ENCODE measurements at regions not wholly inside any gene's neighbourhood (a gene's known extent, or its start where the extent isn't known, plus 50 kb on each side); places are given as distances from the start of the nearest gene placed in this dataset.
A peak's percentile ranks its signal among the peaks of the same experiment; 100 is the strongest.

DNA sequence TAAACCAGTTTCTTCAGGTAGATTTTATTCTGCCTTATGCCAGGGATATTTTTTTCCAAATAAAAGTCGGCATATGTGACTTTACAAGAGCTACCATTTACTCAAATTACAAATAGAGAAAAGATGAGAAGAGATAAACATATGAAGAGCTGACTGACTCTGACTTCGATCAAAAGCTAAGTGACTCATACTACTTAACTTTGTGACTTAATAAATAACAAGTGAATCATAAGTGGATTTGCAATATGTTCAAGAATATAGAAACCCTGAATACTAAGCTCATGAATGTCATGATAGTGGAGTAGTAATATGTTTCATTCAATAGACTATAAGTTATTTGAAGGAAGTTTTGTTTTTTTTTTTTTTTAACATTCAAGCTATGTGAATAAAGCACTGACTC is 130.5 kb upstream of the ANO3 start:
- peak; percentile 75 for DNase-seq

DNA sequence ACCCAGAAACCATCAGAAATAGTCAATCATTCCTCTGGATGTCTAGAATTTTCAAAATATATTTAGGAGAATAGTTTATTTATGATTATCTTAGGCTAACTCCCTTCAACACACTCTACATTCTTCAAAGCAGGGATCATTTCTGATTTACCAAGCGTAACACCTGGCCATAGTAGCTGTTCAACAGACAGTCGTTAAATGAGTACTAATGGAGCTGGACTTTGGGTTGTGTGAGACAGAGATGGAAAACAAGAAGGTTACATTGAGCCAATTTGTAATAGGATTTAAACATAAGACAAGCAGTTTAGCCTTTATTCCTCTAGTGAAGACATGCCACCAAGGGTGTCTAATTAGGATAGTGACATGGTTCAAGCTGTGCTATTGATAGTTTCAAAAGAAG is 129.2 kb upstream of the ANO3 start:
- no peak for DNase-seq

DNA sequence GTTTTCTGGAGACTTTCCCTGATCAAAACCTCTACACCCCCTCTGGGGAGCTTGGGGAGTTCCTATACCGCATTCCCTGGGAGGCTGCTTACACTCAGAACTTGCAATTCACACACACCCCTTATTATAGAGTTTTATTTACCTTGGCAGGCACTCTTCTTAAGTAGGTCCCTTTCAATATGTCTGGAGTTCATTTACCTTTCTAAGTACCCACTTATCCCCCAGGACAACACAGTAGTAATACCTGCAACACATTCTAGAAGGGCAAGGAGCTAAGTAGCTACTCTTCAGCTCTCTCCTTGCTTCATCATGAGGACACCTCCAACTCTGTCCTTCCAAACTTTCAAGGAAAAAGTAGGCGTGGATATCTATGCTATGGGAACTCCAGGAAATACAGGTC is 127.8 kb upstream of the ANO3 start:
- DNase-seq: no peak

DNA sequence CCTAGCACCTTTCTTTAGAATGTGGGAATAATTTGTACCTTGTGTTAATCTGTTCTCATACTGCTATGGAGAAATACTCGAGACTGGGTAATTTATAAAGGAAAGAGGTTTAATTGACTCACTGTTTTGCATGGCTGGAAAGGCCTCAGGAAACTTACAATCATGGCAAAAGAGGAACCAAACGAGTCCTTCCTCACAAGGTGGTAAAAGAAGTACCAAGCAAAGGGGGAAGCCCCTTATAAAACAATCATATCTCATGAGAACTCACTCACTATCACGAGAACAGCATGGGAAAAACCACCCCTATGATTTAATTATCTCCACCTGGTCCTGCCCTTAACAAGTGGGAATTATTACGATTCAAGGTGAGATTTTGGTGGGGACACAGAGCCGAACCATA is 127.1 kb upstream of the ANO3 start:
- DNase-seq: no peak

DNA sequence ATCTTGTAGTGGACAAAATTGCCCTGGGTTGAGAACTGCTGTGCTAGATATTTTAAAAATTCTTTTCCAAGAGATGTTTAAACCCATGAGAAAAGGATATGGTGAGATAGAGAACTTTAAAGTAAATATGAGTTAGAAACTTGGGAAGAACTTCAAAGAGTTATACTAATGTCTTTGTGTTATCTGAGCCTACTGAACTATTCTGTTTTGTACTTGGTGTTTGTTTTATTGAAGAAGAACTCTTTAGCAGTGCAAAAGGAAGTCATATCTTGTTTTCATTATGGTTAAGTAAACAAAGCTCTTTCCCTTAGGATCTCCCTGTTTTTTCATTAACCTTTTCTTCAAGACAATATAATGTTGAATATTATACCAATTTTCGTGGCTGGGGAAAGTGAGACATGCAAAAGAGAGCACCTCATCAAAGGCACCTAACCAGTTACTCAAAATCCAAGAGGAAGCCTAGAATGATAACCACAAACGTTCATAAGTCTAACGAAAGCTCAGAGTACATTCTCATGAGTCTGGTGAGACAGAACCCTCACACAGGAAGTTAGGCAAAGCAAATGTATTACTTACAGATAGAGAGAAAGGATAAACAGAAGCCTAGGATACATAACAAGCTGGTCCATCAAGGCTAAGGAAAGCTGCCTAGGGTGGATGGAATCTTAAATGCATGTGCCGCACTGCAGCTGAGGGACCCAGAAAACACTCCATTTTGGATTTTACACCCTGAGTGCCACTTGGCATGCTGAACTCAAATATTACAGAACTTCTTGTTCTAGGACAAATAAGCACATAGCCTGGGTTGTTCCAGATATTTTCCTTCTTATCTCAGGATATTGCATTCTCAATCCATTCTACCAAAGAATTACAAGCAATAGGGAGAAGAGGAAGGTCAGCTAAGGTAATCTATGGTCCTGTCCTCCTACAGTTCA is 112.5 kb upstream of the ANO3 start:
- no peak for DNase-seq

DNA sequence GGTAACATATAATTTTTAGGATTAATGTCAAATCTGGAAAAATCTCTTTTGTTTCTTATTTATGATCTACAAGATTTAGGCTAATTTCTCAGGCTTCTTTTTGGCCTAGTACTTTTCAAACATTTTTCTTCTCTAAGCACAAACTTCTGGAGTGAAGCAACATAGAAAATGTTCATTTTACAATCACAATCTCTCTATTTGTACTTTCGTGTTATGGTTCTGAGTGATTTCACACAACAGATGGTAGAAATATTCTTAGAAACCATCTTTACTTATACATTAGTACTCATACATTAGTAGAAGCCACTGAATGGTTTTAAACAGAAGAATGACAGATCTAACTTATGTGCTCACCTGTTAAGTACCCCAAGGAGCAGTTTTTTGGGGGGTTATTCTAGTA is 106.3 kb upstream of the ANO3 start:
- DNase-seq: no peak

DNA sequence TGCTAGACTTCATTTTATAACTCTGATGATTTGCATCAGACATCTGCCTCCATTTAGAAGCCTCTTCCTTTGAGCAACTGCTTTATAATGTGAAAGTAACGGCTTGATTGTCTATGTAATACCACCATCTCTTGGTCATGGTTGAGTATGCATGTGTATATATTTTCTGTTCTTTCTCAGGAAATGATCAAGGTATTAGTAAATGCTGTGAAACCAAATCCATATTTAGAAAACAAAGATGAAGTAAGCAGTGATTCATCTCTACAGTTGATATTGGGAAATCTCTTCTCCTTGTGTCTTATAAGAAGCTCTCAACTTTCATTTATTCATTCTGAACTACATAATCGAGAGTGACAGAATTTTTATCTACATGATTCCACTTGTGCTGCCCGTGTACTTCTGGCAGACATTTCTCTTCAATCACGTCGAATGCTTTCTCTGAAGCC is 104.6 kb upstream of the ANO3 start:
- DNase-seq: peak; percentile 86

DNA sequence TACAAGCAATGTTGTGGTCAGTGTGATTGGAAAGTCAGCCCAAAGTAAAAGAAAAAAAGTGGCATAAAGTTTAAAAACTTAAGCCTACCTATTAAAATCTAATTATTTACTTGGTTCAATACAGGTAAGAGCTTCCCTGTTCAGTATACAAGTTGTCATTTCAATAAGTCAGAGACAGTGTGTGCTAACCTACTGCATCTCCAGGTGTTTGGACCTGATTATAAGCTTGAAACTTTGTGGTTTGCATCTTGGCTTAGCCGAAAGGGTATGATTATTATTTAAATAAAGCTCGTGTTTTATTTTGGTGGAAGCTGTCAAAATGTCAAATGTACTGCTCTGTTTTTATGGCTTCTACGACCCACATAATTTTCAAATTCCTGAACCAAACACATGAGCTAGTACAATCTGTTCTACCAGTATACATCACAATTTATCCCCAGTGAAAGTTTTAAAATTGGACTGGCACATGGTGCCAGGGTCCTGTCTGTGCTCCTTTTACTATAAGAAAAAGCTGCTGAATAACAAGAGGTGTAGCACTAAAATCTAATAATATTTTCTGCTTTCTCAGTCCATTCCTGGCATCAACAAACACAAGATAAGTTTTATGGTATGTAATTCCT is 103.9 kb upstream of the ANO3 start:
- no peak for DNase-seq

DNA sequence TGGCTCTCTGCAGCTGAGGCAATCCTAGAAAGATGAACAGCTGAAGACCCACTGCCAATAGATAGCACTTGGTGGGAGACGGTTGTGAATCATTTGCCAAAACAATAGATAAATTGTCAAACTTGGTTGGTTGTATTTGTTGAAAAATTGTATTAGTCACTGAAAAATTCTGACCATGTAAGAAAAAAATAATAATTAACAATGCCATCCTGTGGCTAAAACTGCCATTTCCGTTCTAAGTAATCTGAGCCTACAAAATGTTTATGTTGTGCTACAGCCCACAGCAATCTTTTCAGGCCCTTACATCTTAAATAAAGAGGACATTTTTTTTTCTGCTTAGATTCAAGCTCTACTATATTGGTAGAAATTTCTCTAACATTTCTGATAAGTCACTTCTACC is 103.2 kb upstream of the ANO3 start:
- DNase-seq: peak; percentile 35

DNA sequence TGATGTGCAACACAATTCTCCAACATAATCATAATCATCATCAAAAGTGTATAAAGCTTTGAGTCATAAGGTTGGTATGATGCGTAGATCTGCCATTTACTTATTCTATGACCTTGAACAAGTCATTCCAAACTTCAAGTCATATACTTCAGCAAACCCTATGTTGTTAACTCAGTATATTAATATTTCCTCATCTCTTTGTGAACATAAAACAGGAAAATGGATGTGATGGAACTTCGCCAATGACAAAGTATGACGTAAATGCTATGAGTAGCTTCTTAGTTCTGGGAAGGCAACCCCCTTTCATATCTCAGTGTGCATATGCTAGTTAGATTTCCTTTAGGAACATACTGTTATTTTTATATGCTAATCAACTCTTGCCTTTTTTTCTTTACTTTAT is 102.7 kb upstream of the ANO3 start:
- peak; percentile 92 for DNase-seq

DNA sequence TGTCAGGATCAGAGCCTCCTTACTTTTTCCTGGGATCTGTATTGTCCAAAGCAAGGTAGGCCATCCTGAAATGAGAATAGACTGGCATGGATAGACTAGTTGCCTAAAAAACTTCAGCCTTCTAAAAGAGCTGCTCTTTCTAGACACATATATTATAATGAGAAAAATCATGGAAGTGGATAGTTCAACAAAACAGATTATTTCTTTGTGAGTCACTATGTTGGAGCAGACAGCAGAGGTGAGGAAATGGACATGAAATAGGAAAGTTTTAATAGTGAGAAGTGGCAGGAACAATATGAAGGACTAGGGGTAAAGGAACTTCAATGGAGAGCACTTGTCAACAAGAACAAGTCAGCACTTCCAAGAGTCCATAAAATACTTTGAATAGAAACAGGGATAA is 101.9 kb upstream of the ANO3 start:
- peak; percentile 46 for DNase-seq

DNA sequence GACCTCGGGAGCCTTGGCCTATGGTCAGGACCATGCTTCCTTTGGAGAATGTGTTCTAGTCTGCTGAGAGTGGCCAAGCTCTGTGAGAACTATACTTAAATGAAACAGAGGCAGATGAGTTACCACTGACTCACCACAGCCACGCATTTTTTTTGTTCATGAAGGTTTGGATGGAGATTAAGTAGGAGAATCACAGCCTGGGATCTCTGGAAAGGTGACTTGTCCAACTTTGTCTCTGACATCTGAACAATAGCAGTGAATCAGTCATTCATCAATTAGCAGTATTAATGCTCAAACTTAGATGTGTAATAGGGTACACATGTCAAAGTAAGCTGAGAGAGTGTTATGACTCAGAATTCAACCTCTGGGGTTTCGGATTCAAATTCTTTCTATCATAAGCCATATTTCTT is 100.7 kb upstream of the ANO3 start:
- DNase-seq: peak; percentile 93

DNA sequence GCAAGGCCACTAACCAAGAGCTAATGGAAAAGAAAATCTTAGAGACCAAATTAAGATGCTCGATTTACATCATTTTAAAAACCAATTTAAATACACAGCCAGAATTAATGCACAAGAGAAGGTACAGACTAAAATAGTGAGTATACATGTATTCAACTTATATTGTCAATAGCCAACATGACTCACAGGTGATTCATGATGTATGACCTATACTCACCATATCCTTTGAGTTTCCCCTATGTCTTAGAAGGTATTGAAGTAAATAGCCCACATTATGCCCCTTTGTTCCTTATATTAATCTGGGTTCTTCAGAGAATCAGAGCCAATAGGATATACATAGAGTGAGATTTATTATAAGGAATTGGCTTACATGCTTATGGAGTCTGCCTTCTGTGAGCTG is 97.5 kb upstream of the ANO3 start:
- peak; percentile 70 for DNase-seq

DNA sequence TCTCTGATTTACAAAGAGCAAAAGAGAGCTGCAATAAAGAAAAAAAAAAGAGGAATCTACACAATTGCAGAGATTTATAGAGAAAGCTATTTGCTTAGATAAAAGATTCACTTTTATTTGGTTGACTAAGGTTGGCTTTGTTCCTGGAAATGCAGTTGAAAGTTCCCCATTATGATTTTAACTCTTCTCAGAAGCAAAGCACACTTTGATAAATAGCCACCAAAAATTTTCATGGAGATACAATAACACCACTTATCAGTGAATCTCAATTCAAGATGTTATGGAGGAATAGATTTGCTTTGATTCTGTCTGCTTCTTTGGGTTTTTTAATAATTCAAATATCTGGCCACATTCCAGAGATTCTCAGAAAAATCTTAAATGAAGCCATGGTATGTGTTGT is 88.5 kb upstream of the ANO3 start:
- DNase-seq: peak; percentile 16

DNA sequence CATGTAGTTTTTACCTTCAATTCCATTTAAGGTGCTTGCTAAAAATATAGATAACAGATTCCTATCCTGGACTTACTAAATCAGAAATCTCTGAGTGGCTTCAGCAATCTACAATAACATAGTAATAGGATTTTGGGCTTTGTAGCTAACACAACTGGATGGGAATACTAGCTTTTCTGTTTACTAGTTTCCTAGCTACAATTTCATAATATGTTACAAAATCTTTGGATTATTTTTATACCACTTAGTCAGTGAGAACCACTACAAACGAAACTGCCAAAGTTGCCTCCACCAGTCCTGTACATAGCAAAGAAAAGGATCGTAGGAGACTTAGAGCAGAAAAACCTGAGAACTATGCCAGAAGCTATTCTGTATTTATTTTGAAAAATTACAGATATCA is 87.7 kb upstream of the ANO3 start:
- DNase-seq: peak; percentile 10

DNA sequence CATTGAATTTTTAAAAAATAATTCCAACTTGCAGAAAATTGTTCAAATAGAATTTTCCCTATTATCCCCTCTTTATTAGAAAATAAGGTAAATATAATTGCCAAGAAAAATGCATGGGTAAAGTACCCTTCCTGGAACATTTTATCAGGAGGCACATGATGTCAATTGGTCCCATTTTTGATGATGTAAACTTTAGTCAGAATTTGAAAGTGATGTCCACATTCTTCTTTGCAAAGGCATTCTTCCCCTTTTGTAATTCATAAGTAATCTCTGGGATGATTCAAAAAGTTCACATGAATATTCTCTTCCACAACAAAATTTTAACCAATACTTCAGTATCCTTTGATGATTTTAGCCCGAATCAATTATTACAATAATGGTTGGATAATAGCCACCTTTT is 86.9 kb upstream of the ANO3 start:
- peak; percentile 38 for DNase-seq

DNA sequence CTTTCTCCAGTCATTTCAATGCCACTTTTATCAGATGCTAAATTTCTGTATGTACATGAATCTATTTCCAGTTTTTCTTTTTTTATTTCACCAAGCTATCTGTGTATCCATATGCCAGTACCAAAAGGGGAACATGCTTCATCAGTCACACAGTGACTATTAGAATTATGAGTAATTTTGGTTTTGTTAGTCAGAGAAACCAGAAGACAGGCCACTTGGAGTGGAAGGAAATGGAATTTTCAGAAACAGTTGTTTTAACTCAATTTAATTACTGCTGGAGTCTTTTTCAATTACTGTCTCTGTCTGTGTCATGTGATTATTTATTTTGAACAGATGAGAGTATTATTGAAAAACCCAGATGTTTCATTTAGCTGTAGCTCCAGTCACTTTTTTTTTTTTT is 84.6 kb upstream of the ANO3 start:
- peak; percentile 89 for DNase-seq

DNA sequence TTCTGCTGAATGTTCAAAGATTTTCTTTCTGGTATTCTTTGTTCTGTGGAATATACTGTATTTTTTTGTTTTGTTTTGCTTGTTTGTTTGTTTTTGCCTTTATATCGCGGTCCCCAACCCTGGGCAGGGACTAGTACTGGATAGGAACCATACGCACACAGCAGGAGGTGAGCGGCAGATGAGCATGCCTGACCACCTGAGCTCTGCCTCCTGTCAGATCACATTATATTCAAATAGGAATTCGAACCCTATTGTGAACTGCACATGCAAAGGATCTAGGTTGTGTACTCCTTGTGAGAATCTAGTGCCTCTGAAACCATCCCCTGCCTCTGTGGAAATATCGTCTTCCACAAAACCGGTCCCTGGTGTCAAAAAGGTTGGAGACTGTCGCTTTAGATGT is 83.3 kb upstream of the ANO3 start:
- DNase-seq: no peak

DNA sequence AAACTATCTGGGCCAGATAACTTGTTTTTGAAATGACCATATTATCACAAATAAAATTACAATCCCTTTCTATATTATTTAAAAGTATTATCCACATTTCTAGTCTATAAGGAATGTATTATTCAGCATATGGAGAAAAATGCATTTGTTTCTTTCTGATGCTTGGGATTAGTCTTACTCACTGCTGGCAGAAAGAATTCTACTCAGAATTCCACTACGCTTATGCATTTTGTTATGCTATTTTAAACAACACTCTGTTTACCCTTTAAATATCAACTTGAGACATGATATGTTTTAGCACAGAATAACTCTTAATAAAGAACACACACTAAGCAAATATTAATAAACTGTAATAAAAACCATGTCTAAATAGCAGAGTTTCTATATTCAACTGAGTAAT is 77.6 kb upstream of the ANO3 start:
- DNase-seq: peak; percentile 22

DNA sequence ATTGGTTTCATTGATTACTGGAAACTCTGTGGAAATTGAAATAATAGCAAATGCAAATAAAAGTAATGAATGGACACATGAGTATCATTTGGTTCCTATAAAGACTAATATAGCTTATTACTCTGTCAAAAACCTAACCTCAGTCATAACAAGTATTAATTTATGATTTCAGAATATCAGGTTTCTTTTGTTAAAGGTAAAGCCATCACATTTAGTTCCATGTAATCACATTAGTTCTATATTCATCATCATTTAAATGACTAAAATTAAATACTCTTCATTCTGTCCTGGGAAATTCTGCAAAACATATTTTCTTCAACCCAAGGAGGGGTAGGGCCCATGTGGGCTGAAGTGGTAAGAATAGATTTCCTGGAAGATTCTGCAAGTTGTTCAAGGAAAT is 68.2 kb upstream of the ANO3 start:
- DNase-seq: no peak

DNA sequence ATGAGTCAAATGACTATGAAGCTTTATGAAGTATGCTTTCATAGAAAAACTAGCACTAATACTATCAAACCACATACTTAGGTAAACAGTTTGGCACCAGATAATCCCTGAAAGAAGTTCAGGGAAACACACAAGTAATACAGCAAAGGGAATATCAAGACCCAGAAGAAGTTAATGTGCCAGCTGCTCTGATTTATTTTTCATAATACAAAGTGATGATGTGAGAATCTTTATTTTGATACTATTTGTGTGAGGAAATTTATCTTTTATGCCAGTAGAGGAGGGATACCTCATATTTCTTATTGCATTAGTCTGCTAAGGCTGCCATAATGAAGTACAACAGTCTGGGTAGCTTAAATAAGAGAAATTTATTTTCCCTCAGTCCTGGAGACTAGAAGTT is 67.7 kb upstream of the ANO3 start:
- DNase-seq: no peak

DNA sequence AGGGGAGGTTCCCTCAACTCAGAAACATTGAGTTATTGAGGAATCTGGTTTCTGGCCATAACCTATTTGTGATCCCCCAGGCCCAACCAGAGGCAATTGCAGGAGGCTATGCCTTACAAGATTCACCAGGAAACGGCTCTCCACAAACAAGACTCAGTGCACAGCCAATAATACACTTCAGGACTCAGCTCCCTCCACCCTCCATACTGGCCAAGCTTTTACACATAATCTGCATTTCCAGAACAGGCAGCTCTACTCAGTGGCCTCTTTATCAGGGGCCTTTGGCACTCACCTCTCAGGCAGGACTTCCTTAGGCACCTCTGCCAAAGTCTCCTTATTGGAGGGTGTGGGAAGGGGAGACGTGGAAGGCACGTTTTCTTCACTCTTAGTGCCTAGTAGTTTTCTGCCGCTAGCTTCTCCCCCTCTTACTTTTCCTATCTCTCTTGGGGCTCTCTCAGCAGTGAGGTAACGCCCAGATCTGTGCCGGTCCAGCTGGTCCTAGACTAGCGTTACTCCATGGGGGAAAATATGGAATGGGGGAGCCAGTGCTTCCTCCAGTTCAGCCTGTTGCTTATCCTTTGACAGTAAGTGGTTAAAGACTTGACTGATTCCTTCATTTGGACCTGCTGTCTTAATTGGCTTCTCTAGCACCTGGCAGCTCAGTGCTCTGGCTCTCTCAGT is 62.8 kb upstream of the ANO3 start:
- DNase-seq: no peak

DNA sequence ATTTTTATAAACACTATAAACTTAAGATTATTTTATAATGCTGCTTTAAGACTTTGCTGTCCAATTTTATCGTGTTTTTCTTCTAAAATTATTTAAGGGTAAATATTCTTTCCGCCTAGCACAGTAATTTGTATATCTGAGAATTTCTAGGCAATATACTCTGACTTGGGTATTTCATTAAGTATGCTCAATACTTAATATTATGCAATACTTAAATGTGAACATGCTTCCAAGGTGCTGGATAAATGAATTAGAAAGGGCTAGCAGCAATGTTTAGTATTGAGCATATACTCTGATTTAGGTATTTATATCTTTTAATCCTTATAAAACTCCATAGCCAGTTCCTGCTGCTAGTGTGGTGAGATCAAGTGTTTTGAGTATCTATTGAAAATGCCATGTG is 60.3 kb upstream of the ANO3 start:
- DNase-seq: no peak

Measured in fibroblast of skin of right biceps (primary cell).